ENCODE measurements at regions not wholly inside any gene's neighbourhood (a gene's known extent, or its start where the extent isn't known, plus 50 kb on each side); places are given as distances from the start of the nearest gene placed in this dataset.

DNA sequence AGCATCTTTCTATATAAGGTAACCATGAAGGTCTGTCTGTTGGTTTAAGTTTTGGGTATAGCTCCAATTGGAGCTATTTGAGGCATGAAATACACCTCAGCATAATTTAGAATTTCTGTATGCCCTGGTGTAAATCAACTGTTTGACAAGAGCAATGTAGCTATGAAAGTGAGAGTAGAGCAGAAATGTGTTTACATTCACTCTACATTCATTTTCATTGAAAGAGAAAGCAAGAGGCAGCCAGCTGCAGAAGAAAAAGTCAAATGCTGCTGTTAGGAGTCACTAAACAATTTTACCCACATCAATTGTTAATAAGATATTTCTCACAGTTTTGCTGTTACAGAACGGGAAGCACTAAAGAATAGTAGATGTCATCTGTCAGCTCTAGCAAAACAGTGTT is 252.5 kb downstream of the SLC6A15 start:
- Mint-ChIP-seq H3K4me1 (ENCODE audit: low read depth) (peaks cover 10% of the 10 kb centered on the region), H3K36me3 (ENCODE audit: low read depth) (no peaks in the 10 kb centered on the region), H3K27ac (no peak overlapping the region), H3K4me3 (no peak overlapping the region), H3K9me3 (no peaks in the 10 kb centered on the region), H3K27me3 (ENCODE audit: insufficient read depth) (no peaks in the 10 kb centered on the region)
- TF ChIP-seq, protein P1, sequence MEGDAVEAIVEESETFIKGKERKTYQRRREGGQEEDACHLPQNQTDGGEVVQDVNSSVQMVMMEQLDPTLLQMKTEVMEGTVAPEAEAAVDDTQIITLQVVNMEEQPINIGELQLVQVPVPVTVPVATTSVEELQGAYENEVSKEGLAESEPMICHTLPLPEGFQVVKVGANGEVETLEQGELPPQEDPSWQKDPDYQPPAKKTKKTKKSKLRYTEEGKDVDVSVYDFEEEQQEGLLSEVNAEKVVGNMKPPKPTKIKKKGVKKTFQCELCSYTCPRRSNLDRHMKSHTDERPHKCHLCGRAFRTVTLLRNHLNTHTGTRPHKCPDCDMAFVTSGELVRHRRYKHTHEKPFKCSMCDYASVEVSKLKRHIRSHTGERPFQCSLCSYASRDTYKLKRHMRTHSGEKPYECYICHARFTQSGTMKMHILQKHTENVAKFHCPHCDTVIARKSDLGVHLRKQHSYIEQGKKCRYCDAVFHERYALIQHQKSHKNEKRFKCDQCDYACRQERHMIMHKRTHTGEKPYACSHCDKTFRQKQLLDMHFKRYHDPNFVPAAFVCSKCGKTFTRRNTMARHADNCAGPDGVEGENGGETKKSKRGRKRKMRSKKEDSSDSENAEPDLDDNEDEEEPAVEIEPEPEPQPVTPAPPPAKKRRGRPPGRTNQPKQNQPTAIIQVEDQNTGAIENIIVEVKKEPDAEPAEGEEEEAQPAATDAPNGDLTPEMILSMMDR (IDR thresholded peaks at IDR 0.05): no peak
- DNase-seq: no peak

- Mint-ChIP-seq H3K9me3 (no peaks in the 10 kb centered on the region), H3K27me3 (ENCODE audit: insufficient read depth) (no peaks in the 10 kb centered on the region), H3K4me1 (ENCODE audit: low read depth) (peaks cover 10% of the 10 kb centered on the region), H3K36me3 (ENCODE audit: low read depth) (no peaks in the 10 kb centered on the region), H3K27ac (no peak overlapping the region), H3K4me3 (no peak overlapping the region)
- no peak for DNase-seq
- TF ChIP-seq, protein P1 (IDR thresholded peaks at IDR 0.05): no peak
Observed at GRCh38 chr12:84658877-84659276, 253.7 kb downstream of the SLC6A15 start.

GRCh38 chr12:84656705-84657104 is 255.9 kb downstream of the SLC6A15 start:
- Mint-ChIP-seq H3K36me3 (ENCODE audit: low read depth) (no peaks in the 10 kb centered on the region), H3K27ac (no peak overlapping the region), H3K9me3 (no peaks in the 10 kb centered on the region), H3K4me3 (no peak overlapping the region), H3K27me3 (ENCODE audit: insufficient read depth) (peaks cover 4% of the 10 kb centered on the region; the same call in 1 of the 2 replicates), H3K4me1 (ENCODE audit: low read depth) (peaks cover 6% of the 10 kb centered on the region)
- TF ChIP-seq, protein P1 (IDR thresholded peaks at IDR 0.05): no peak
- DNase-seq: no peak

- Mint-ChIP-seq H3K27ac (no peak overlapping the region), H3K27me3 (ENCODE audit: insufficient read depth) (peaks cover 4% of the 10 kb centered on the region; the same call in 1 of the 2 replicates), H3K4me3 (no peak overlapping the region), H3K36me3 (ENCODE audit: low read depth) (no peaks in the 10 kb centered on the region), H3K4me1 (ENCODE audit: low read depth) (no peaks in the 10 kb centered on the region), H3K9me3 (no peaks in the 10 kb centered on the region)
- TF ChIP-seq, protein P1 (IDR thresholded peaks at IDR 0.05): no peak
- DNase-seq: no peak
Observed at GRCh38 chr12:84653482-84653881, 259.1 kb downstream of the SLC6A15 start.

DNA sequence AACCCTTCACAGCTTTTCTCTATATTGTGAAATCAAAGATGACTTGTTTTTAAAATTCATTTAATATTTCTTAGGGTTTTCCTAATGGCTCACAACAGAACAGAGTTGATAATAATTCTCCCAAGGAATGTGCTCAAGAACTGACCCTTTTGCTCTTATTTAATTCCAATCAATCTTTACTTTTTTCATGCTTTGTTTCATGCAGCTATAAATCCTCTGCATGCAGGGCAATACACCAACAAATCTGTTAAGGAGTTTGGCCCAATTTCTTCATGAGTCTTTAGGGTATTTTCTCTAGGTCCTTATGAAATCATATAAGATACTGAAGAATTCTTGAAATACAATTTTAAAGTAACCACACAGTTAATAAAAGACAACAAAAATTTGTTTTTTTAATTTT is 264.2 kb downstream of the SLC6A15 start:
- no peak for DNase-seq
- TF ChIP-seq, protein P1 (IDR thresholded peaks at IDR 0.05): no peak
- no peak overlapping the region for H3K4me3 Mint-ChIP-seq
- no peak overlapping the region for H3K27ac Mint-ChIP-seq
- no peaks in the 10 kb centered on the region for H3K36me3 Mint-ChIP-seq (ENCODE audit: low read depth)
- H3K9me3 Mint-ChIP-seq: no peaks in the 10 kb centered on the region
- no peaks in the 10 kb centered on the region for H3K4me1 Mint-ChIP-seq (ENCODE audit: low read depth)
- peaks cover 6% of the 10 kb centered on the region; the same call in 1 of the 2 replicates for H3K27me3 Mint-ChIP-seq (ENCODE audit: insufficient read depth)

DNA sequence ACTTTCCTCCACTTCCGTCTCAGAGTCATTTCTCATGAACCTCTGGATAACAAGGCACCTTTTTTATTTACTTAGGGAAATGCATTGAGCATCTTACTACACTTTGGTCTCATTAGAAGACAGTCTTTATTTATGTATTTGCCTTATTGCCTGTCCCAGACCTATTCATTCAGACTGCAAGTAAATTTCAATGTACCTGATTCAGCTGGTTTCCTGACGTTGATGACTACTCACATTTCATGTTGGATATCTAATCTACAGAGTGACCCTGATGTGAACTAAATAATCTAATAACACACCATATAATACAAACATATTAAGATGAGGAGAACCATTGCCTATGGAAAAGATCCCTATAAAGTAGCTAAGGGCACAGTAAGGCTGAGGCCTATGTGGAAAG is 267.7 kb downstream of the SLC6A15 start:
- Mint-ChIP-seq H3K4me3 (no peak overlapping the region), H3K36me3 (ENCODE audit: low read depth) (no peaks in the 10 kb centered on the region), H3K9me3 (no peaks in the 10 kb centered on the region), H3K27me3 (ENCODE audit: insufficient read depth) (peaks cover 1% of the 10 kb centered on the region; the same call in 1 of the 2 replicates), H3K4me1 (ENCODE audit: low read depth) (no peaks in the 10 kb centered on the region), H3K27ac (no peak overlapping the region)
- DNase-seq: no peak
- TF ChIP-seq, protein P1 (IDR thresholded peaks at IDR 0.05): no peak

Data from HFFc6 (cell line).